ENCODE measurements at regions not wholly inside any gene's neighbourhood (a gene's known extent, or its start where the extent isn't known, plus 50 kb on each side); places are given as distances from the start of the nearest gene placed in this dataset.

DNA sequence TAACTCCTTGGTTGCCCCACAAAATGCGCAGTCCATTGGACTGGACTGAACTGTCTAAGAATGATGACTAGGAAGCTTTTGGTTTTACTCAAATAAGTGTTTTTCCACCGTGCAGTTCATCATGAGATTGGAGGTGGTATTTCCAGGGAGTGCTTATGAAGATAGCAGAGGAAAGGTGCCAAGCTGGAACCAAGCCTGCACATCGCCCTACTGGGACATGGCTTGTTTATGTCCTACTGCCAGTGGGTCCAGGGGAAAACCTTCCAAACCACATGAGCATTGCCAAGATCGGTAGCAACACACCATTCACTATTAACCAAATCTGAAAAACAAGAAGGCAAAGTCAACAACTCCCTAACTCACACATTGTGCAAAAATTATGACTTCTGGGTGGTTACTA, 54.7 kb upstream of the DSCAM start:
- no peak for DNase-seq (ENCODE audit: low spot score)

GRCh38 chr21:40902299-40902698, 55.3 kb upstream of the DSCAM start:
- no peak for DNase-seq (ENCODE audit: low spot score)

- DNase-seq (ENCODE audit: low spot score): no peak
These were observed 56.0 kb upstream of the DSCAM start for GRCh38 chr21:40902993-40903392.

DNA sequence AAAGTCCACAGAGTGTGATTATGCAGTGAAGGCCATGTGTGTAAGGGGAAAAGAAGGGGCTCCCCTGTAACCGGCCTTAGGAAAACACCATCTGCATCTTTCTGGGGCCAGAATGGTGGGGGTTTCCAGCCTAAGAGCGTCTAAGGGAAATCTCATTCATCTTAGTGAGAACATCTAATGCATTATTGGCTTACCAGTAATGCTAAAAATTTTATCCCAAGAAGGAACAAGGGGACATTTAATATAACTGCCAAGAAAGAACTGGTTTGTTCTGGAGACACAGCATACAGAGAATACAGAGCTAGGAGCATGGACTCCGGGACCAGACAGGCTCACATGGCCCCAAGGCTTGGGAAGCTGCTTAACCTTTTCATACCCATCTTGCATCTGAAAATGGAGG, 58.3 kb upstream of the DSCAM start:
- DNase-seq (ENCODE audit: low spot score): no peak

DNA sequence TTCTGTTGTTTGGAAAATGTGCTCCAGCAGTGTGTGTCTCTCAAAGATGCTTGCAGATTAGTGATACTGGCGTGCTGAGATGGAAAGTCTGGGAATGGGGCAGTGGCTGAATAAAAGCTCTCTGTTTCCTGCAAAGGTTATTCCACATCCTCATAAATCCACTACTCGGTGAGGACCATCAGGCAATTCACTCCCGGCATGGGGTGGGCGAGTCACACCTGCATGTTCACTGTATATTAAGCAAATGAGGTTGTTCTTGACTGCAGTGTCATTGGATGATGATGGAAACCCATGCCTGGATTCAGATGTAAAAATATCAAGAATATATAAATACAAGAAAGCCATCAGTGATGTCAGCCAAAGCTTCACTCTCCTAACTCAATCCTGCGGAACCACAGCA, 65.4 kb upstream of the DSCAM start:
- no peak for DNase-seq (ENCODE audit: low spot score)

- no peak for DNase-seq (ENCODE audit: low spot score)
These were observed 68.2 kb upstream of the DSCAM start for GRCh38 chr21:40915114-40915513.

- DNase-seq (ENCODE audit: low spot score): no peak
These were observed 76.4 kb upstream of the DSCAM start for GRCh38 chr21:40923407-40923806.

- DNase-seq (ENCODE audit: low spot score): no peak
These were observed 76.9 kb upstream of the DSCAM start for GRCh38 chr21:40923901-40924300.

- no peak for DNase-seq (ENCODE audit: low spot score)
These were observed 77.7 kb upstream of the DSCAM start for GRCh38 chr21:40924641-40925040.

DNA sequence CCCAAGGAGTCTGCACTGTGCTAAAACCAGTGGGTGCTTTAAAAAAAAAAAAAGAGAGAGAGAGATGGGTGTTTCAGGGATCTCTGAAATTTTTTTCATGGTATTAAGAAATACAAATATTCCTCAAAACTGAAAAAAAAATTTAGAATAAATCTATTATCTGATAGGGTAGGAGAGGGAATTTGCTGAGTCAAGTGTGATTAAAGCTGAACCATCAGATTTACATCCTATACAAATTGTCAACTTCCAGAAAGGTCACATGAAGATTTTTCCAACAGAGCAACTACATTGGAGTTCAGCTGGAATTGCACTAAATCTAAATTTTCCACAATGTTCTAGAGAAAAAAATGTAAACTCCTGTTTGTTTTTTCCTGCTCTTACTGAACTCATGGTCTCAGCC, 79.3 kb upstream of the DSCAM start:
- no peak for DNase-seq (ENCODE audit: low spot score)

GRCh38 chr21:40929833-40930232, 82.9 kb upstream of the DSCAM start:
- no peak for DNase-seq (ENCODE audit: low spot score)

DNA sequence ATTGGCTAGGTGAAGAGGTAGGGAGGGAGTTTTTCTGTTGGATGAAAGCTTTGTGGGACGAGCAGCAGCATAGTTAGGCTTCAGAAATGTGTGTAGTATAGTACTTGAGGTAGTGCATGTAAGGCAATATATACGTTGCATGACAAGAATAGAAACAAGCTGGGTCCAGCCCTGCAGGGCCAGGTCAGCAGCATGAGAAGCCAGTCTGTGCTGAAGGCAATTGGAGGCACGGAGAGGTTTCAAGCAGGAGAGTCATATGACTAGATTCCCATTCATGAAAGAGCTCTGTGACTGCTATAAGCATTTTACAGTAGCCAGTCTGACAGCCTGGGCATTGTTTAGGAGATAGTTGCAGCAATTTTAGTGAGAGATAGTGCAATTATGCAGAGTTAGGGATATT, 84.2 kb upstream of the DSCAM start:
- DNase-seq (ENCODE audit: low spot score): no peak

DNA sequence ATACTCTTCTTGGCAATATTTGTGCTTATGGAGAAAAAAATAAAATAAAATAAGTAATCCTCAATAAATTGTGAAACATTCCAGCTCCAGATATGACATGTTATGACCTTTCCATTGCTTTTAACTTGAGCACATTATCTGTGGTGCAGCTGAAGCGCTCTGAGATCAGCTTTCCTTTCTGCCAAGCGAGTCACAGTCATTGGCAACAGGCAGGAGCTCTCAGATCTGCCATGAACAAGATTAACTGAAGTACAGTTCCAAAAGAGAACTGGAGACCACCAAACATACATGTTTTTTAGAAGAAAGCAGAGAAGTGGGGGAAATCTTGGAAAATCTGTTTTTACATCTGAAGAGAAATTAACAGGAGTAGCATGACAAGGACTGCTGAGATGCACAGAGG, 89.2 kb upstream of the DSCAM start:
- DNase-seq (ENCODE audit: low spot score): no peak

- no peak for DNase-seq (ENCODE audit: low spot score)
These were observed 89.9 kb upstream of the DSCAM start for GRCh38 chr21:40936771-40937261.

DNA sequence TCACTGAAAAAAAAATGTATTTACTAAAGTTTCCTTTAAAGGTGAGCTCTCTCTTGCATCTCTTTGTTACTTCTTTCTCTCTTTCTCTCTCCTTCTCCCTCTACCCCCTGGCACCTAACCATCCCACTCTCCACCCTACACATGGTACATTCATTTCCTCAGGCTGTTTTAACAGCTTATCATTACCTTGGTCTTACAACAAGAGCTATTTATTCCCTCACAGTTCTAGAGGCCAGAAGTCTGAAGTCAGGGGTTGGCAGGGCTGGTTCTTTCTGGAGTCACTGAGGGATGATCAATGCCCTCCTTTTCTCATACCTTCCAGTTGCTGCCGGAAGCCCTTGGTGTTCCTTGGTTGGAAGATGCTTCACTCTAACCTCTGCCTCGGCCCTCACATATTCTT, 91.1 kb upstream of the DSCAM start:
- DNase-seq (ENCODE audit: low spot score): no peak

DNA sequence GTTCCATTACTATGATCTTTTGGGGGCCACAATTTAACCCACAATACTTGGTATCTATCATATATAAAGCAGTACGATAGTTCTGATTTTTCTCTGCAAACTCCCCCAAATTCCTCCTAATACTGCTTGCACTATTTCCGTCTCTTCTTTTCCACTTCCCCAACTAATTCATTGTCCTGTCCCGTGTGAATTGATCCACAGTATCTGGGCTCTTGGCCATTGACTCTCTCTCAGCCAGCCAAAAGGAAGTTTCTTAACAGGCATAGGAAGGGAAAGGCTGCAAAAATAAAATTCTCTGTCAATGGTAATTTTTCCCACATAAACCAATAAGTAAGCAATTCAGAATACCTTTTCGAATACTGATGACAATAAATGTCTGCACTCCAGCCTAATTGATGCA, 91.7 kb upstream of the DSCAM start:
- no peak for DNase-seq (ENCODE audit: low spot score)

DNA sequence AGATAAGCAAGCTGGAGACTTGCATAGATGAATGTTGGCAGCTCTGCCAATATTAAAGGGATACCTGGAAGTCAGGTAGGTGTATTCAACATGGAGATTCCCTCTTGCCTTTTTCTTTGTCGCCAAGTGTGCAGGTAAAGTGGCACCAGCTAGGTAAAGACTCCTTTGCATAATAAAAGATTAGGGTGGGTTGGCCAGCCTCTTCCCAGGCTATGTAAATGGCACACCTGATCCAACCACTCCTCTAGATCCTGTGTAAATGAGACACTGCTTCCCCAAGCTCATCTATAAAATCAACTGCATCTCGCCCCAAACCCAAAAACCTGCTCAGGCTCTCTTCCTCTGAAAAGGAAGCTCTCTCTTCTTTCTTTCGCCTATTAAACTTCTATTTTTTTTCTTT, 100.8 kb upstream of the DSCAM start:
- no peak for DNase-seq (ENCODE audit: low spot score)

DNA sequence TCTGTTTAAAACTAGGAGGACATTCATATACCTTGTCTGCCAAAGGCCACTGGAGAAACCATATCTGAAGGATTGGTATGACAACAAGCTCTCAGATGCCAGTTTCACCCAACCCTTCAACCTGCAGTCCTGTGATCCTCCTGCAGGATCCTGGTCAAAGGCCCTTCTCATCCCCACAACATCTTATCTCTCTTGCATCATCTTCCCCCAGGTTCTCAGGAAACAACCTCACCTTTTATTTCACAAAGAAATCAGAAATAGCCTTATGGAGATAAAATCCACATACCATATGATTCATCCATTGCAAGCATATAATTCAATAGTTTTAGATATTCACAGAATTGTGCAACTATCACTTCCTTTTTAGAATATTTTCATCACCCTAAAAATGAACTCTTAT, 104.0 kb upstream of the DSCAM start:
- no peak for DNase-seq (ENCODE audit: low spot score)

DNA sequence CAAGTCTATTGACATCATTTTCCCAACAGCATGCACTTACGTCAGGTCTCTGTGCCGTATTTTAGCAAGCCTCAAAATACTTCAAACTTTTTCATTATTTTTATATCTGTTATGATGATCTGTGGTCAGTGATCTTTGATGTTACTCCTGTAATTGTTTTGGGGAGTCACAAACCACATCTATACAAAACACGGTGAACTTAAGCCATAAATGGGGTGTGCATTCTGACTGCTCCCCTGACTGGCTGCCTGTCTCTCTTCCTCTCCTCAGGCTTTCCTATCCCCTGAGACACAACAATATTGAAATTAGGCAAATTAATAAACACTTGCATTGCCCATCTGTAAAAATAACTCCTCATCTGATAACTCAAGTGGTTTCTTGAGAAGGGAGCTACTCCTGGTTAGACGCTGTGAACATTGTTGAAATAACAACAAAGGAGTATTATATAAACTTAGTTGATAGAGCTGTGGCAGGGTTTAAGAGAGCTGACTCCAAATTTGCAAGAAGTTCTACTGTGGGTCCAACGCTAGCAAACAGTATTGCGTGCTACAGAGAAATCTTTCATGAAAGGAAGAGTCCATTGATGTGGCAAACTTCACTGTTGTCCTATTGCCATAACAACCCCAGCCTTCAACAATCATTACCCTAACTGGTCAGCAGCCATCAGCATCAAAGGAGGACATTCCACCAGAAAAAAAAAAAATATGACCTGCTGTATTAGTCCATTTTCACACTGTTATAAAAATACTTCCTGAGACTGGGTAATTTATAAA, 105.8 kb upstream of the DSCAM start:
- DNase-seq (ENCODE audit: low spot score): no peak

DNA sequence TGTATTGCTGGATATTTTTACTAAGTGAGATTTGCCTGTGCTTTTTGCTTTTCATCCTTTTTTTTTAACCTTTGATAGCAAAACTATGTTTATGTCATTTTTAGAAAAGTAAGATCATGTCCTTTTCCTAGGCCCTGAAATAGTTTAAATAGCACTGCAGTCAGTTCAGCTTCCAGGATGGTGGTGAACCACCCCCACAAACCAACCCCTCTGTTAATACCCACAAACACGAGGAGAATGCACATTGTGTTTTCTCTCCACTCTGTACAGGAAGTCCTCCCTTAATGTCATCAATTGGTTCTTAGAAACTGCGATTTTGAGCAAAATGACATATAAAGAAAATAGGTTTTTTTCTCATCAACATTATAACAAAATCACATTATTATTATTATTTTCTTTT, 117.7 kb upstream of the DSCAM start:
- no peak for DNase-seq (ENCODE audit: low spot score)

GRCh38 chr21:40967771-40968170, 120.8 kb upstream of the DSCAM start:
- DNase-seq (ENCODE audit: low spot score): peak; percentile 11

- no peak for DNase-seq (ENCODE audit: low spot score)
These were observed 125.2 kb upstream of the DSCAM start for GRCh38 chr21:40972151-40972550.

DNA sequence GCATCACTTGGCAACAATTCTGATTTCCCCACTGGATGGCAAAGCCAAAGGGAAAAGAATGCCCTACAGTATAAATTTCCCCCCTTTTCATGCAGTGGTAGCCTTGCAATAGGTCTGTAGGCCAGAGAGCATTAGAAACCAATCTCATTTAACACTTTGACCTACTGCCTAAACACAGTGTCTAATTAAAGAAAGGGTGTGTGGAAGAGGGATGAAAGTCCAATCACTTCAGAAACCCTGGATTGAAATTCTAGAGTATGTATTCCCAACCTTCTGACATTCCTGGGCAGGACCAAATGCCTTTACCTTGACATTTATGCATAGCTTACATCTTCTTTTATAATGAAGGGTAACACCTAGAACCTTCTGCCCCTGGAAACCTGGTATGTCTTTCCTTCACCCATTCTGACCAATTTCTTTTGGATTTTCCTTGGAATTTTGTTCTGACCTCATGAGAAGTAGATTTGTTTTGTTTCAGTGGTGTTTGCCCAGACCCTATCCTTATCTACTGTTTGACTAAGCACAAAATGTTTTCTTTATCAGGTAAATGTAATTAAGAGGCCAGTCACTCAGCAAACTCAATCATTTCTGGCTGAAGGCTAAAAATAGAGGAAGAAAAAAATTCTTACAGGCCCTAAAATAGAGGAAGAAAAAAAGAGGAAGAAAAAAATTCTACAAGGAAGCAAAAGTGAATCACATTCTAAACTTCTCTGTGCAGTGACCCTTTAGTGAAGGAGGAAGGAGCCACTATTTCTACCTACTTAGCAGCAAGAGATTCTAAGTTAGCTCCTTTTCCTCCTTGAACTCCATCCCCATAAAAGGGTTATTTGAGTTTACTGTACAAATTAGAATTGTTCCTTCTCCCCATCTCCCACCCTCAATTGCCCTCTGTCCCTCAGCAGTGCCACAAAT, 129.5 kb upstream of the DSCAM start:
- no peak for DNase-seq (ENCODE audit: low spot score)

All from iPS-NIHi11 (cell line).